ENCODE measurements at regions not wholly inside any gene's neighbourhood (a gene's known extent, or its start where the extent isn't known, plus 50 kb on each side); places are given as distances from the start of the nearest gene placed in this dataset.

DNA sequence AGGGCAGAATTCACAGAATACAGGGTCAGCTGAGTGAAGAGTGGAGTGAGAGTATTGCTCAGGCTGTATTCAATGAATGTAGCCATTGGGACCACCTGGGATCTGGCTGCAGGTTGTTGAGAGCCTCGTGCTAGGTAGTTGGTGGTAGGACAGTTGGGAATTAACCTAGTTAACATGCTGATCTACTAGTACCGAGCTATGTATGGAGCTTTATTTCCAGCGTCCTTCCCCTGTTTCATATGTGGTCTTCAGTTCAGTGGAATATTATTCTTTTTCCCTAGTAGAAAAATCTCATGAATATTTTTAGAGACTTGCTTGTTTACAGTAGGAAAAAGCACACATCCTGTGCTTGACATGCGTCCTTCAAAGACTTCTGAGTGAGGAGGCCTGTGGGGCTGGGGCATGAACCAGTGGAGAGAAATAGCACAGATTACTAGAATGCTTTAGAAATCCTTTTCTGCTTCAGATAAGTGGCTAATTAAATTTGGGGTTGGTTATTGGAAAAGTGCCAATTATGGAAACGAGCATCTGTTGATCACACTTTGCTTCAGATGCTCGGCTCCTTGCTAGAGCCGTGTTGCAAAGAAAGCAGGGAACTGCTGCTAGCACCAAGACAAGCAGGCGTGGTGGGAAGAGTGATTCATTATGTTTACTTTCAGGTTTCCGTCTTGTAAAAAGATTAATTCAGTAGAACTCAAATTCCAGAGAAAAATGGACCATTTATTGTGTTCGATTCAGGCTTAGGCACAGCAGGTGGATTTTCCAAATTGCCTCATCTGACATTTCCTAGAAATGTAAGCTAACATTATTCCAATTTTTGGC lies 53.6 kb downstream of the ARF6 start:
- no peak for TF ChIP-seq ZFX (IDR thresholded peaks at IDR 0.05; ENCODE audit: borderline replicate concordance)
- TF ChIP-seq, protein P1, sequence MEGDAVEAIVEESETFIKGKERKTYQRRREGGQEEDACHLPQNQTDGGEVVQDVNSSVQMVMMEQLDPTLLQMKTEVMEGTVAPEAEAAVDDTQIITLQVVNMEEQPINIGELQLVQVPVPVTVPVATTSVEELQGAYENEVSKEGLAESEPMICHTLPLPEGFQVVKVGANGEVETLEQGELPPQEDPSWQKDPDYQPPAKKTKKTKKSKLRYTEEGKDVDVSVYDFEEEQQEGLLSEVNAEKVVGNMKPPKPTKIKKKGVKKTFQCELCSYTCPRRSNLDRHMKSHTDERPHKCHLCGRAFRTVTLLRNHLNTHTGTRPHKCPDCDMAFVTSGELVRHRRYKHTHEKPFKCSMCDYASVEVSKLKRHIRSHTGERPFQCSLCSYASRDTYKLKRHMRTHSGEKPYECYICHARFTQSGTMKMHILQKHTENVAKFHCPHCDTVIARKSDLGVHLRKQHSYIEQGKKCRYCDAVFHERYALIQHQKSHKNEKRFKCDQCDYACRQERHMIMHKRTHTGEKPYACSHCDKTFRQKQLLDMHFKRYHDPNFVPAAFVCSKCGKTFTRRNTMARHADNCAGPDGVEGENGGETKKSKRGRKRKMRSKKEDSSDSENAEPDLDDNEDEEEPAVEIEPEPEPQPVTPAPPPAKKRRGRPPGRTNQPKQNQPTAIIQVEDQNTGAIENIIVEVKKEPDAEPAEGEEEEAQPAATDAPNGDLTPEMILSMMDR (IDR thresholded peaks at IDR 0.05): no peak
- H3K27ac ChIP-seq: no peak overlapping the region

DNA sequence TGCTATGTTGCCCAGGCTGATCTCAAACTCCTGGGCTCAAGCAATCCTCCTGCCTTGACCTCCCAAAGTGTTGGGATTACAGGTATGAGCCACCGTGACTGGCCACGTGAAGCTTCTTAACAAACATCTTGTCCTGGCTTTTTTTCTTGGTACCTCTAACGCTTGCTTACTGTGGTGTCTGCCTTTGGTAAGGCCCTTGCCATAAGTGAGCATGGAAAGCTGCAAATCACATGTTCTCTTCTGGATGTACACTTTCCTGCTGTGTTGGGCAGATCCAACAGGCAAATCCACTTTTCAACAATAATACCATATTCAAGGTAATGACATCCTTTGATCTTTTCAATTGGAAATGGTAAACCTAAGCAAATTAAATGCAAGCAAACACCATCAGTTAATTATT lies 54.6 kb downstream of the ARF6 start:
- no peak overlapping the region for H3K27ac ChIP-seq
- TF ChIP-seq, protein P1 (IDR thresholded peaks at IDR 0.05): no peak
- TF ChIP-seq ZFX (IDR thresholded peaks at IDR 0.05; ENCODE audit: borderline replicate concordance): no peak

DNA sequence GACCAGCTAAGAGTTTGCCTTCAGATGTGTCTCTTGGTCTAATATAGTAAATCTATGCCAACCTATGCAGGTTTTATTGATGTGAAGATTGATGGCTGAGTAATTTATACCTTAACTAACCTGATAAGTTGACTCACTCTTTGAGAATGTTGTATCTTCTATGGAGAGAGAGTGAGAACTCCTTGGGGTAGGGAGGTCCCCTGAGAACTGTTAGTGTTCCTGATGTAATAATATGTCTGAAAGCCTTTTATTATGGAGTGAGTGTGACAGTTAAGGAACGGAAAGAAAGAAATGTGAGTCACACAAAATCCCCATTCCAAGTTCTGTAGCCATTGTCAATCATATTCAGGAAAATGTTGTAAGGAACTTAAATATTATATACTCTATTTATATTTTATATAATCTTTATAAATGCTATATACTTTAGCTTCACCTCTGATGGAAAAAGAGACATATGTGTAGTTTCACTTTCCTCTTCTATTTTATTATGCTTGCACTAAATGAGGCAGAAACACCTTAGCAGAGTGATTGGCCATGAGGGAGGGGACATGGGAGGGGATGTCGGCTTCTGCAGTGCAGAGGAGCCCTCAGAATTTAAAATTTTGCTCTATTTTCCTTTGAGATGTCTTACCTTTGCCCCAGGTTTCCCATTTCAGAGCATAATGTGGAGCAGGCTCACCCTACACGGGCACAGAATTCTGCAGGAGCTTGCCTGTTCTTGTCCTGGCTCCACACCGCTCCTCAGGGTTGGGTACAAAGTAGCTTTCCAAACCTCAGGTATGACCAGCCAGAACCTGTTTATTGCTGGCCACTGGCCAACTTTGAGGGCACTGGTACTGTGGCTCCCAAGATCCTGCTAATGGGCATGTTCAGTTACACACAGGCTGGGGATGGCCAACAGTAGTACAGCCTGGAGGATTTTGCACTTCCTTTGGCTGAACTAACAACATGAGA lies 57.7 kb downstream of the ARF6 start:
- no peak for TF ChIP-seq ZFX (IDR thresholded peaks at IDR 0.05; ENCODE audit: borderline replicate concordance)
- TF ChIP-seq, protein P1 (IDR thresholded peaks at IDR 0.05): no peak
- H3K27ac ChIP-seq: no peak overlapping the region; the same call in 1 of the 2 replicates

DNA sequence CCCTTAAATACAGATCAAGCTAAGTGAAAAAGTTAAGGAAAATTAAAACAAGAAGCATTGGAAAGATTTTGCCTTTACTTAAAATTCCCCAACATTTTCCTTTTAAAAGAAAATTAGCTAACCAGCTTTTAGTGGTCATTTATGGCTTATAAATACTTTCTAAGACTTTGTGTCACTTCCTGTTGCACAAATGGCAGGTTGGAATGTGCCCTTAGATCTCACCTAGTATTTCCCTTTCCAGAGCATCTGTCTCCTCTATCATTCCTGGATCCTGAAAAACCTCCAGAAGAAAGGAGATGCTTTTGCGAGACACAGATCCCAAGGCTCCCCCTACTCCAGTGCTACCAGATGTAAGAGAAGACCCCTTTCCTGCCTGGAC lies 58.3 kb downstream of the ARF6 start:
- TF ChIP-seq, protein P1 (IDR thresholded peaks at IDR 0.05): no peak
- no peak for TF ChIP-seq ZFX (IDR thresholded peaks at IDR 0.05; ENCODE audit: borderline replicate concordance)
- H3K27ac ChIP-seq: no peak overlapping the region; the same call in 1 of the 2 replicates

DNA sequence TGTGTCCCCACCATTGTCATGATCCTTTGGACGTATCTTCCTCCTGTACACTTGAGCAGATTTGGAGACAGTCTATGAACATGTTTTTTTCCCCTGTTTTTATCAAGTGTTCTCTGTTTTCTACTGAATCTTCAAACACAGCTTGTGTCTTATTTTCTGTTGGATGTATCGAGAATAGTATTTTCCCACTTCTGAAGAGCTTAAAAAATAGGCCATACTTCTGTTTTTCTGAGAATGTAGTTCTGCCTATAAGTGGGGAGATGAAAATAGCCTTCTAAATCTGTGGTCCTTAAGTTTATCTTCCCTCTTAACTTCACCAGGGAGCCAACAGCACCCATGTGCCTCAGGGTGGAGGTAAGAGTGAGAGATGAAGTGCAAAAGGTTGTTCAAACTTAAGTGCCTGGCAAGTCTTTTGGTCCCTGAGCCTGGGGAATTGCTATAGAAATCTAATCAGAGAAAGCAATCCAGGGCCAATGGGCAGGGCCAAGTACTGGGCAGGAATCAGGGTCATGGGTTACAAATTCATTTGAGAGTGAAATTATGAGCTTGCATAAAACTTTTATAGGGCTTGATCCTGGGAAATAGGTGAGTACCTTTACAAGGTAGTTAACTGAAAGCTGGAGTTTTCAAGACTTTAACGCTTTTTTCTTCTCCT lies 58.9 kb downstream of the ARF6 start:
- H3K27ac ChIP-seq: no peak overlapping the region
- no peak for TF ChIP-seq ZFX (IDR thresholded peaks at IDR 0.05; ENCODE audit: borderline replicate concordance)
- TF ChIP-seq, protein P1 (IDR thresholded peaks at IDR 0.05): no peak

DNA sequence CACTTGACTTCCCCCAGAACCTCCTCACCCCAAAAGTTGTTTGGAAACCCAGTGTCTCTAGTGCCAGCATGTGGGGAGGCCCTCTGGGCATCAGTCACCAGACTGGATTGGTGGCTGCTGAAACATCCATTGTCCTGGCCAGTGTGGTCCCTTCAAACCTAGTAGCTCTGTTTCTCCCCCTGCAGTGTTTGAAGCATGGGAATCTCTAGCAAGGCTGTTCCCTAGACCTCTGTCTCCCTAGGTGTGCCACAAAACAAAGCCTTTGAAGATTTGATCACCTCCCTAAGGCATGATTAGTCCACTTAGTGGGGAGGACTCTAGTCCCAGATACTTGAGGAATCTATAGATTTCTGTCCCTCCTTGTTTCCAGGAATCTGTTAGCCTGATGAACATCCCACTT lies 60.3 kb downstream of the ARF6 start:
- TF ChIP-seq ZFX (IDR thresholded peaks at IDR 0.05; ENCODE audit: borderline replicate concordance): no peak
- TF ChIP-seq, protein P1 (IDR thresholded peaks at IDR 0.05): no peak
- H3K27ac ChIP-seq: no peak overlapping the region

Data from 22Rv1 (cell line).